ENCODE measurements at regions not wholly inside any gene's neighbourhood (a gene's known extent, or its start where the extent isn't known, plus 50 kb on each side); places are given as distances from the start of the nearest gene placed in this dataset.

DNA sequence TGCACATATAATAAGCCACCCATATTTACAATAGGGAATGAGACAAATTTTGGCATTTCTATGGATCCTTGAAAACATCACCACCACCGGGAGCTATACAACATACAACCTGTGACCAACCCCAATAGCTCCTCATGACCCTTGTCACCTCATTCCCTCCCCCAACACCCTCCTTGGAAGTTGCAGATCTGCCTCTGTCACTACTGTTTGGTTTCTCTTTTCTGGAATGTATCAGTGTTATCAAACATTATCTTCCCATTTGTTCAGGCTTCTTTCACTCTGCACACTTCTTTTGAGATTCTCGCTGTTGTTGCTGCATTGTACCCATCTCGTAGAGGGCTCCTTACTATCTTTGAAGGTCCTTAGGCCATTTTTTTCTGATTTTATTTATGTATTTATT, 75.6 kb downstream of the ZNF280B start:
- H3K27me3 ChIP-seq (replicated peaks in 1 of 4; ENCODE audit: control insufficient read depth in 3 of 4, extremely low read depth in 1 of 4, insufficient read depth in 3 of 4, low read length in 3 of 4), result peaks cover 49 to 95% (median 81%) of the 10 kb centered on the region in 4 experiments
- H2BK12ac ChIP-seq (ENCODE audit: low read depth, low read length), result no peak overlapping the region
- no peak overlapping the region for H4K8ac ChIP-seq (ENCODE audit: extremely low read depth, insufficient read depth, low read length)
- no peak overlapping the region for H2BK5ac ChIP-seq (ENCODE audit: low read depth, low read length)
- no peak overlapping the region for H3K4me2 ChIP-seq (ENCODE audit: insufficient read depth in 1 of 2, low read depth in 2 of 2, low read length in 2 of 2)
- no peak overlapping the region for H4K5ac ChIP-seq (ENCODE audit: insufficient read length, low read depth, low read length)
- H3K18ac ChIP-seq (ENCODE audit: extremely low read depth, low read length), result no peak overlapping the region
- ChIA-PET CTCF (ENCODE audit: partially characterized antibody) (interaction anchor here (0.6 to 7.2 kb wide), 6 partner anchors 13 to 695 kb away, joined by 4 to 64 read pairs (median 40); no protein-coding TSS in a partner anchor), POLR2A (ENCODE audit: partially characterized antibody) (no interaction called here)
- H2BK120ac ChIP-seq (replicated peaks; ENCODE audit: low read depth, low read length), result no peak overlapping the region
- WGBS, 2 experiments (ENCODE audit: extremely low coverage in 1 of 2, insufficient coverage in 1 of 2, insufficient read length in 1 of 2, insufficient replicate concordance in 2 of 2, low coverage in 1 of 2, low lambda C conversion rate in 2 of 2, missing lambda C conversion rate in 1 of 2), result 86% methylated on average over 3 of the region's 3 CpGs; no CpG with 5 or more reads in 1 of the 2 experiments
- no peak overlapping the region for H2BK15ac ChIP-seq (ENCODE audit: low read length)
- H3K4me3 ChIP-seq (ENCODE audit: extremely low read depth in 1 of 4, insufficient read depth in 2 of 4, low read depth in 3 of 4, low read length in 4 of 4), result no peak overlapping the region
- H3K23me2 ChIP-seq (ENCODE audit: low read depth, low read length), result no peaks in the 10 kb centered on the region
- no peak overlapping the region for H2BK20ac ChIP-seq (ENCODE audit: low read length)
- no peak overlapping the region for H3K9ac ChIP-seq (replicated peaks in 1 of 4; ENCODE audit: extremely low read depth in 1 of 4, low read depth in 3 of 4, low read length in 3 of 4)
- H4K20me1 ChIP-seq (replicated peaks in 1 of 2; ENCODE audit: control insufficient read depth in 1 of 2, insufficient read depth in 2 of 2, low read length in 2 of 2), result peaks cover 0 to 1% of the 10 kb centered on the region in 2 experiments
- no peaks in the 10 kb centered on the region for H3K4me1 ChIP-seq (replicated peaks in 1 of 4; ENCODE audit: control insufficient read depth in 3 of 4, insufficient read depth in 4 of 4, low read length in 3 of 4)
- no peaks in the 10 kb centered on the region for H3K36me3 ChIP-seq (ENCODE audit: control insufficient read depth in 2 of 4, insufficient read depth in 4 of 4, low read length in 3 of 4)
- no peak overlapping the region for H2AK5ac ChIP-seq (ENCODE audit: low read depth, low read length)
- H3K4ac ChIP-seq (replicated peaks; ENCODE audit: insufficient read length, low read depth, low read length), result no peak overlapping the region
- no peaks in the 10 kb centered on the region for H3K79me2 ChIP-seq (ENCODE audit: control insufficient read depth in 1 of 2, insufficient read depth in 2 of 2, low read length in 2 of 2)
- H3K79me1 ChIP-seq (ENCODE audit: low read depth, low read length), result no peaks in the 10 kb centered on the region
- FAIRE-seq (no peak), DNase-seq (ENCODE audit: low read depth in 1 of 2, low spot score in 2 of 2) (no peak)
- H4K91ac ChIP-seq (replicated peaks; ENCODE audit: insufficient read length, low read length), result no peak overlapping the region
- H3K56ac ChIP-seq (replicated peaks; ENCODE audit: insufficient read length, low read depth, low read length), result no peak overlapping the region
- H3K23ac ChIP-seq (ENCODE audit: insufficient read length), result no peak overlapping the region
- H3K14ac ChIP-seq (ENCODE audit: insufficient read length), result no peak overlapping the region
- H3K9me3 ChIP-seq (ENCODE audit: insufficient read depth in 2 of 2, low read depth in 1 of 2, low read length in 1 of 2), result no peaks in the 10 kb centered on the region
- no peak overlapping the region for H2AFZ ChIP-seq (ENCODE audit: low read length)
- H3K27ac ChIP-seq (ENCODE audit: low read depth, low read length), result no peak overlapping the region
- TF ChIP-seq, protein P1, sequence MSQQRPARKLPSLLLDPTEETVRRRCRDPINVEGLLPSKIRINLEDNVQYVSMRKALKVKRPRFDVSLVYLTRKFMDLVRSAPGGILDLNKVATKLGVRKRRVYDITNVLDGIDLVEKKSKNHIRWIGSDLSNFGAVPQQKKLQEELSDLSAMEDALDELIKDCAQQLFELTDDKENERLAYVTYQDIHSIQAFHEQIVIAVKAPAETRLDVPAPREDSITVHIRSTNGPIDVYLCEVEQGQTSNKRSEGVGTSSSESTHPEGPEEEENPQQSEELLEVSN (IDR thresholded peaks at IDR 0.05), result no peak
- TF ChIP-seq BACH1 (IDR thresholded peaks at IDR 0.05; ENCODE audit: low read length) (no peak), HDAC6 (IDR thresholded peaks at IDR 0.05; ENCODE audit: low read depth, low read length) (no peak), PHF8 (conservative IDR thresholded peaks at IDR 0.05; ENCODE audit: low read depth, low read length) (no peak), GTF2F1 (IDR thresholded peaks at IDR 0.05; ENCODE audit: borderline replicate concordance, low read depth, low read length) (no peak), EGR1 (IDR thresholded peaks at IDR 0.05; ENCODE audit: borderline replicate concordance, low read depth, low read length) (no peak), SRF (IDR thresholded peaks at IDR 0.05; ENCODE audit: low read depth, low read length) (no peak), KDM5A (IDR thresholded peaks at IDR 0.05; ENCODE audit: low read length) (no peak), CREB1 (IDR thresholded peaks at IDR 0.05) (no peak), ASH2L (IDR thresholded peaks at IDR 0.05; ENCODE audit: low read length) (no peak), CEBPB (IDR thresholded peaks at IDR 0.05; ENCODE audit: low read depth, low read length) (no peak), MAFK (IDR thresholded peaks at IDR 0.05; ENCODE audit: low read depth, low read length) (no peak), ZNF274 (IDR thresholded peaks at IDR 0.05; ENCODE audit: borderline replicate concordance, extremely low read depth, low read length) (no peak)
- TF ChIP-seq, protein P2, sequence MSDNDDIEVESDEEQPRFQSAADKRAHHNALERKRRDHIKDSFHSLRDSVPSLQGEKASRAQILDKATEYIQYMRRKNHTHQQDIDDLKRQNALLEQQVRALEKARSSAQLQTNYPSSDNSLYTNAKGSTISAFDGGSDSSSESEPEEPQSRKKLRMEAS (IDR thresholded peaks at IDR 0.05), result no peak

All from H1 (cell line).